ENCODE measurements at regions not wholly inside any gene's neighbourhood (a gene's known extent, or its start where the extent isn't known, plus 50 kb on each side); places are given as distances from the start of the nearest gene placed in this dataset.

GRCh38 chr3:107931326-107931725 is 159.5 kb downstream of the CD47 start:
- TF ChIP-seq GABPA (IDR thresholded peaks at IDR 0.05; ENCODE audit: low read depth) (no peak), CTCF (IDR thresholded peaks at IDR 0.05) (no peak), USF2 (IDR thresholded peaks at IDR 0.05; ENCODE audit: borderline replicate concordance, low read depth, low read length) (no peak), POLR2AphosphoS5 (IDR thresholded peaks at IDR 0.05; ENCODE audit: low read depth, low read length) (no peak), SIN3A (IDR thresholded peaks at IDR 0.05; ENCODE audit: borderline replicate concordance, low read depth, low read length) (no peak)

All from SK-N-SH (cell line).